HFF-Myc (cell line): ENCODE measurements at regions not wholly inside any gene's neighbourhood (a gene's known extent, or its start where the extent isn't known, plus 50 kb on each side); places are given as distances from the start of the nearest gene placed in this dataset.

Experiments
- DNase-seq: peaks from one replicate; pipeline ENCODE4 v3.0.0-alpha.2; 2011; ENCODE audit warnings: low read depth; ENCODE audit errors: extremely low read depth
- H3K4me3 ChIP-seq: replicated peaks from 2 replicates; pipeline ENCODE4 v1.5.1; 2011; ENCODE audit warnings: low read depth, mild to moderate bottlenecking, control low read depth, low read length
- TF ChIP-seq, protein P1 (sequence below): IDR thresholded peaks from 2 replicates; pipeline ENCODE4 v1.5.1; 2012; ENCODE audit warnings: mild to moderate bottlenecking, low read depth, low read length, control low read depth; ENCODE audit errors: missing control alignments

GRCh38 chr12:115343601-115344000, 659.6 kb upstream of the TBX3 start:
- TF ChIP-seq, protein P1, sequence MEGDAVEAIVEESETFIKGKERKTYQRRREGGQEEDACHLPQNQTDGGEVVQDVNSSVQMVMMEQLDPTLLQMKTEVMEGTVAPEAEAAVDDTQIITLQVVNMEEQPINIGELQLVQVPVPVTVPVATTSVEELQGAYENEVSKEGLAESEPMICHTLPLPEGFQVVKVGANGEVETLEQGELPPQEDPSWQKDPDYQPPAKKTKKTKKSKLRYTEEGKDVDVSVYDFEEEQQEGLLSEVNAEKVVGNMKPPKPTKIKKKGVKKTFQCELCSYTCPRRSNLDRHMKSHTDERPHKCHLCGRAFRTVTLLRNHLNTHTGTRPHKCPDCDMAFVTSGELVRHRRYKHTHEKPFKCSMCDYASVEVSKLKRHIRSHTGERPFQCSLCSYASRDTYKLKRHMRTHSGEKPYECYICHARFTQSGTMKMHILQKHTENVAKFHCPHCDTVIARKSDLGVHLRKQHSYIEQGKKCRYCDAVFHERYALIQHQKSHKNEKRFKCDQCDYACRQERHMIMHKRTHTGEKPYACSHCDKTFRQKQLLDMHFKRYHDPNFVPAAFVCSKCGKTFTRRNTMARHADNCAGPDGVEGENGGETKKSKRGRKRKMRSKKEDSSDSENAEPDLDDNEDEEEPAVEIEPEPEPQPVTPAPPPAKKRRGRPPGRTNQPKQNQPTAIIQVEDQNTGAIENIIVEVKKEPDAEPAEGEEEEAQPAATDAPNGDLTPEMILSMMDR = no peak
- no peak overlapping the region for H3K4me3 ChIP-seq
- DNase-seq = no peak

- no peak overlapping the region for H3K4me3 ChIP-seq
- DNase-seq = no peak
- TF ChIP-seq, protein P1 = no peak
These were observed 659.0 kb upstream of the TBX3 start for GRCh38 chr12:115343008-115343407.

DNA sequence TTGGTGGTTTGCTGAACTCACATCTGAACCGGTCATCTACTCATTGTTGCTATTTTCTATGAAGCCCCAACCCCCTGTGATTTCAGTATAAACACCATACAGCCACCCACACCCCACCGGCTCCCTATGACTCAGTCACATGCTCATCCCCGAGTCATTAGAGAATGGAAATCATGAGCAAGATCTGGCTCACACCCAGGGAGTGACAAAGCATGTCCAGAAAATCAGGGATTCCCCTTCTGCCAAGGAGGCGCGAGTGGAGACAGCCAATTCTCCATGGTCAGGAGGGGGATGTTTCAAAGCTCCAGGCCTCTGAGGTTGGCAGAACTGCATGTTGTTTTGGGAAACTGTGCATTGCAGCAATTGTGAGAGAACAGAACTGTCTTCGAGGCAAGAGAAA, 657.5 kb upstream of the TBX3 start:
- peak; percentile 97 for DNase-seq
- TF ChIP-seq, protein P1 = no peak
- H3K4me3 ChIP-seq = no peak overlapping the region

DNA sequence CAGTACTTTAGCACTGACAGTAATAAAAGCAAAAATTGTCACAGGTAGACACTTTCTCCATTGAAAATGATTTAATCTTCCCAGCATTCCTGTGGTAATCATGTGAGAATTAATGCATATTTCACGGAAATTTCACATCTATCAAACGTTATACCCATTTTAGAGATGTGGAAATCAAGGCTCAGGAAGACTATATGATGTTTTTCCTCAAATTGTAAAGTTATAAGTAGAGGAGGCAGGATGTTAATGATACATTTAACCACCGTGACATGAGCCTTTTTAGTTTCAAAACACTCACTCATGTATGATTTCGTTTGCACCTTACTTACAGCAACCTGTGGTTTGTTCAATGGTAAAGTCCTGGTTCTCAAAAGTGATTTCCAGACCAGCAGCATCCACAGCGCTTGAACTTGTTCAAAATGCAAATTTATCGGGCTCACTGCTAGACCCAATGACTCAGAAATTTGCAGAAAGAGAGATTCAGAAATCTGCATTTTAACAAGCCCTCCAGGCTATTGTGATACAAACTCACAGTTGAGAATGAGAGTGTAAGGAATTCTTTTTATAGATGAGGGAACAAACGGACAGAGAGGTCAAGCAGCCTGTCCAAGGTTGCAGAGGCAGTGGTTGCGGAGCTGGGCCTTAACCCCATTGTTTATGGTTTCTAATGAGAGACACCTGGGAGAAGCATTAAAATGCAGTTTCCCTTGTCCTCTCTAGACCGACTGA, 654.8 kb upstream of the TBX3 start:
- no peak overlapping the region for H3K4me3 ChIP-seq
- peak; percentile 76 for DNase-seq
- TF ChIP-seq, protein P1 = no peak

DNA sequence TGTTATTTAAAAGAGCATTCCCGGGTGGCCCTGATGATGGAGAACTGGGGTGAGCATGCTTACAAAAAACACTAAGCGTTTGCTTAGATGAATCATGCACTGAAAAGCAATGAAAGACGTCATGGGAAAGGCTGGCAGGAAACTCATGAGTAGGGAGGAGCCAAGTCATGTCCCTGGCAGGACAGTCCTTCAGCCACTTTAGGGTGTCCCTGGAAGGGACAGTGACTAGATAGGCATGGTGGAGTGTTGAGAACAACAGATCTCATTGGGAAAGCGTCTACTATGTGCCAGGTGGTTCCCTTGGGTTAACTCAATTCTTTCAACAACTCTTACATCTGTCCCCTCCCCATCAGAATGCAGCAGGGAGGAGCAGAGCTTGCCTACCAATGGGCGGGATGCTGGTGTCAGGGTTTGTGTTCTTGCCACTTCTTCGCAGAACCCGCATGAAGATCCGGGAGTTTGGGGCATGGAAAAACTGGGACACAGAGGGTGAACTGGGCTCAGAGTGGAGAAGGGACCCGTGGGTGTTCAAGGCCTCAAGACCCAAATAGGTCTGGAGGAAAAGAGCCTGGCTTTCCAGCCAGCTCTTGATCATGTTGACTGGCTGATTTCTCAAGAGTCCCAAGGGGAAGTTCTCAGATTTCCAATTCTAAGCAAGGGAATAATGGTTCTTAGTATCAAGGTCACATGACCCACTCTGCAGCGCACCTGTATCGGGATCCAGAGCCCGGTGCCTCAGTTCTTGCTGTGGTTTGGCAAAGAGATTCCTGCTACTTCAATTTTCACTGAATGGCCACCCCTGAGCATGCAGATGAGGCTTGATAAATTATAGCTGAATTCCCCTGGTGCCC, 653.9 kb upstream of the TBX3 start:
- TF ChIP-seq, protein P1 = no peak
- H3K4me3 ChIP-seq = peak overlapping the region; percentile 40
- DNase-seq = peak; percentile 87

DNA sequence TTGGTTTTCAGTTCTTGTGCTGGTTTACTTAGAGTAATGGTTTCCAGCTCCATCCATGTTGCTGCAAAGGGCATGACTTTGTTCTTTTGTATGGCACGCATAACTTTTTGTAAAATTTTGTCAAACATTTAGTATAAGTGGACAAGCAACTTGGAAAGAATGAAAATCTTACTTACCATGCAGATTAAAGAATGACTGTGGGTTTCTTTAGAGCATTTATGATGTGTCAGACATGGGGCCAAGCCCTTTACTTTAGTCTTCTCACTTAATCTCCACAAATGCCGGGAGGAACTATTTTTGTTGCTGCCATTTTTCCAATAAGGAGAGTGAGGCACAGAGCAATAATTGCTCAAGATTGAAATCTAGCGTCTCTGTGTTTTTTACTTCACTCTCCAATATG, 652.5 kb upstream of the TBX3 start:
- TF ChIP-seq, protein P1 = no peak
- peak overlapping the region; percentile 40 for H3K4me3 ChIP-seq
- DNase-seq = no peak
